DND-41 (cell line): ENCODE measurements at regions not wholly inside any gene's neighbourhood (a gene's known extent, or its start where the extent isn't known, plus 50 kb on each side); places are given as distances from the start of the nearest gene placed in this dataset.

Experiments
- CTCF ChIP-seq: IDR thresholded peaks from 2 replicates; pipeline ENCODE4 v1.5.1; 2012; ENCODE audit warnings: borderline replicate concordance, low read length, moderate library complexity, mild to moderate bottlenecking; ENCODE audit not compliant: poor library complexity, severe bottlenecking; ENCODE audit errors: extremely low read depth
- EZH2 ChIP-seq: IDR thresholded peaks from 3 replicates; pipeline ENCODE4 v1.6.1; 2012; ENCODE audit warnings: borderline replicate concordance, low read depth, mild to moderate bottlenecking, moderate library complexity, low read length, inconsistent platforms; ENCODE audit not compliant: severe bottlenecking

- no peak for TF ChIP-seq CTCF
- no peak for TF ChIP-seq EZH2
Observed at GRCh38 chr13:80442609-80443008, 101.7 kb upstream of the SPRY2 start.
